ENCODE measurements at regions not wholly inside any gene's neighbourhood (a gene's known extent, or its start where the extent isn't known, plus 50 kb on each side); places are given as distances from the start of the nearest gene placed in this dataset.

DNA sequence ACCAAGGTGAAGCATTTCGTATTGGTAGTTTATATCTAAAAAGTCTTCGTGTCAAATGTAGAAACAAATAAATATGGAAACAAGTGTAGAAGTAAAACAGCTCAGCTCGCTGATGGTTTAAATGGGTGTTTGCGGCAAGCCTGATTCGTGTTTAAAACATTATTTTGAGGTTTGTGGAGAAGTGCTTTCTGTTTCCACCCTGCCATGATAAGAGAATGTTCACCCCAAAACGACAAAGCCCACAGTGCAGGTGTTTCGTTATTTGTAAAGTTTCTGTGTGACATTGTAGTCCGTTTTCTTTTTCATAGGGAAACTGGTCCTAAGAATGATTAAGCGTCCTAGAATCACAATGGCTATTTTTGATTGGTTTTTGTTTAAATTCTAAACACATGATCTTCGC, 316.2 kb upstream of the SHH start:
- Histone ChIP-seq H3K36me3 (ENCODE audit: insufficient read depth, low read length) (no peaks in the 10 kb centered on the region), H3K9me3 (ENCODE audit: low read depth, low read length) (peaks cover 2% of the 10 kb centered on the region), H3K79me2 (ENCODE audit: insufficient read depth, low read length) (no peaks in the 10 kb centered on the region), H2AFZ (ENCODE audit: low read length) (no peak overlapping the region), H3K4me1 (ENCODE audit: insufficient read depth, low read length) (no peaks in the 10 kb centered on the region), H3K27me3 (ENCODE audit: insufficient read depth, low read length) (no peaks in the 10 kb centered on the region), H4K20me1 (ENCODE audit: insufficient read depth, low read length) (no peaks in the 10 kb centered on the region), H3K4me2 (ENCODE audit: insufficient read depth, low read length) (no peak overlapping the region), H3K4me3 (ENCODE audit: insufficient read depth, low read length) (no peak overlapping the region), H3K27ac (ENCODE audit: low read depth, low read length) (no peak overlapping the region)
- TF ChIP-seq CTCF (IDR thresholded peaks at IDR 0.05; ENCODE audit: extremely low read depth, low read depth, low read length): no peak
- no peak for DNase-seq (ENCODE audit: insufficient read length, low spot score, missing footprints)

DNA sequence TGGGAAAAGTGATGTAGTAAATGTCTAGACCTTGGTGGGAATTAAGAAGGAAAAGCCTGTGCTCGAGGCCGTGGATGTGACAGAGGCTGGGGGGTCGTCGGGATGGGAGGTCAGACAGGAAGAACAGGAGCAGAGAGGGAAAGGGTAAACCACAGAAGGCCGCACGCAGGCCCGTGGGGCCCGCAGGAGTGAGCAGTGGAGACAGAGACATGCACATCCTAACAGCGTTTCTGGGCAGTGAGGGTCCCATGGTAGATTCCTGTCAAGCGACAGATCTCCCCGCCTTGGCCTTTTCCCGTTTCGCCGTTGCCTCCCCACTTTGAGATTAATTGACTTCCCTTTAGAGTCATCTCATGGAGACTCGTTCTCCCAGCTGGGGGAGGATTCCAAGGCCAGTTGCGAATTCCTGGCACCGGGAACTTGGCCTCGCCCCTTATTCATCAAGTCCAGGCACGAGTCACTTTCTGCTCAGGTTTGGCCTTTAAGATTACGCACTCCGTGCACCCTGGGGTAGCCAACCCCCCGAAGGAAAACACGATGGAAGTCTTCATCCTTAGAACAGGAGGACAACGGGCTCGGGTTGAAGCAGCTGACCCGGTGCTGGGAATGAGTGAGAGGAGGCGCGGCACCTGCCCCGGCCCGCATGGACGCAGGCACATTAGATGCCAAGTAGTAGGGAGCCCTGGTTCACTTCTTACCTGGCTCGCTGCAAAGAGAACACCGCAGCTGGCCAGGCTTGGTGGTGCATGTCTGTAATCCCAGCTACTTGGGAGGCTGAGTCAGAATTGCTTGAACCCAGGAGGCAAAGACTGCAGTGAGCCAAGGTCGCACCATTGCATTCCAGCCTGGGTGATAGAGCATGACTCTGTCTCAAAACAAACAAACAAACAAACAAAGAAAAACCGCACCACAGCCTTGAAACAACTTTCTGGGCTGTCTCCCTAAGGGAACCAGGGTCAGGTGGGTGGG, 315.2 kb upstream of the SHH start:
- Histone ChIP-seq H4K20me1 (ENCODE audit: insufficient read depth, low read length) (no peaks in the 10 kb centered on the region), H3K27me3 (ENCODE audit: insufficient read depth, low read length) (no peaks in the 10 kb centered on the region), H3K9me3 (ENCODE audit: low read depth, low read length) (peaks cover 2% of the 10 kb centered on the region), H3K4me3 (ENCODE audit: insufficient read depth, low read length) (no peak overlapping the region), H3K4me1 (ENCODE audit: insufficient read depth, low read length) (no peaks in the 10 kb centered on the region), H3K4me2 (ENCODE audit: insufficient read depth, low read length) (no peak overlapping the region), H3K79me2 (ENCODE audit: insufficient read depth, low read length) (no peaks in the 10 kb centered on the region), H2AFZ (ENCODE audit: low read length) (no peak overlapping the region), H3K27ac (ENCODE audit: low read depth, low read length) (no peak overlapping the region), H3K36me3 (ENCODE audit: insufficient read depth, low read length) (no peaks in the 10 kb centered on the region)
- no peak for TF ChIP-seq CTCF (IDR thresholded peaks at IDR 0.05; ENCODE audit: extremely low read depth, low read depth, low read length)
- DNase-seq (ENCODE audit: insufficient read length, low spot score, missing footprints): no peak

DNA sequence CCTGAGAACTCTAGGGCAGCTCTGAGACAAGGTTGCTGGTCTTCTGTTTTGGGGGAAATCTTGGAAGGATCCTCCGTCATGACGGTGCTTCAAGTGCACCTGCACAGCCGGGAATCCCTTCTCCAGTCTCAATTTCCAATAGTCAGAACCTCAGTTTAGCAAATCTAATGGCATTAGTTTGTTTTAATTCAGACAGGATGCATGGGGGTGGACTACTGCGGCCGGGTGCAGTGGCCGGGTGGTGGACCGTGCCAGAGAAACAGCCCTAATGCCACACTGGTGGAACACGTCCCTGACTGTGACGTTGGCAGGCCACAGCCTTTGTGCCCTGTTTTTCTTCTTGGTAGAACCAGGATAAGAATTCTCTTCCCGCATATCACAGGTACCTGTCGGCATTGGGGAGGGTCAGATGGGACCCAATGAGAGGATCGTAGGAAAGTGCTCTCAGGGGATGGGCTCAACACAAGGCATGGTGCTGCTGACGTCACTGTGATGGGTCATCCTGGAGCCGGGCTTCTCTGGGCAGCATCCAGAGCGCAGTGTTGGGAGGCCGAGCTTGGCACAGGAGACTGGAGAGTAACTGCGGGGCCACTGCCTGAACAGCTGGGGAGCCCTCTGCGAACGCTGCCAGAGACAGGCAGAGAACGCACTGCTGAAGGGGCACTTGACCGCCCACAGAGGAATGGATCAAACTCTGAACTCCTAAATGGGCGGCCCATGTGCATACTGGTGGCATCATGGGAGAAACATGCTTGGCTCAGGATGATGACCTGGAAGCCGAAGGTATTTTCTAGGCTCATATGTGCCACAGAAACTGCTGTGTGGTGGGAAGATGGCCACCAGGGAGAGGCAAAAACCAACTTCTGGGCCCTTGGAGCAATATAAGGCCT, 313.8 kb upstream of the SHH start:
- no peak overlapping the region for H3K27ac ChIP-seq (ENCODE audit: low read depth, low read length)
- no peak for DNase-seq (ENCODE audit: insufficient read length, low spot score, missing footprints)
- no peak for TF ChIP-seq CTCF (IDR thresholded peaks at IDR 0.05; ENCODE audit: extremely low read depth, low read depth, low read length)
- no peak overlapping the region for H3K4me3 ChIP-seq (ENCODE audit: insufficient read depth, low read length)
- H4K20me1 ChIP-seq (ENCODE audit: insufficient read depth, low read length): no peaks in the 10 kb centered on the region
- no peaks in the 10 kb centered on the region for H3K79me2 ChIP-seq (ENCODE audit: insufficient read depth, low read length)
- H3K36me3 ChIP-seq (ENCODE audit: insufficient read depth, low read length): no peaks in the 10 kb centered on the region
- peaks cover 2% of the 10 kb centered on the region for H3K9me3 ChIP-seq (ENCODE audit: low read depth, low read length)
- no peaks in the 10 kb centered on the region for H3K27me3 ChIP-seq (ENCODE audit: insufficient read depth, low read length)
- no peaks in the 10 kb centered on the region for H3K4me1 ChIP-seq (ENCODE audit: insufficient read depth, low read length)
- no peak overlapping the region for H3K4me2 ChIP-seq (ENCODE audit: insufficient read depth, low read length)
- H2AFZ ChIP-seq (ENCODE audit: low read length): no peak overlapping the region

DNA sequence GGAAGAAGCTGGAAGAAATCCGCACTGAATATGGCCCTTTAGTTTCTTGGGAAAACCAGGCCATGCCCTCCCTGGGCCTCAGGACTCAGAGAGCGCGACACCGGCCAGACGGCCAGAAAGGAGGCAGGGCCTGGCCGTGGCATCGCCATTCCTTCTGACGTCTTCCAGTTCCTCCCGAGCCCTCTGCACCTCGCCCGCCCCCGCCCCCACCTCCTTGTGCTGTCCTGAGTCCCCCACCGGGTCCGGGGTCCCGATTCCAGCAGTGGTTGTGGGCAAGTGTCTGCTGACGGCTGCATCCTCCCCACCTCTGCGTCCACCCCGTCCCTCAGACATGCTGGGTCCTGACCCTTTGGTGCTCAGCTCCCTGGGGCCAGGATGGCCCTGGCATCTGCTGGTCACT, 312.1 kb upstream of the SHH start:
- Histone ChIP-seq H3K4me2 (ENCODE audit: insufficient read depth, low read length) (no peak overlapping the region), H4K20me1 (ENCODE audit: insufficient read depth, low read length) (no peaks in the 10 kb centered on the region), H3K9me3 (ENCODE audit: low read depth, low read length) (no peaks in the 10 kb centered on the region), H3K4me3 (ENCODE audit: insufficient read depth, low read length) (no peak overlapping the region), H3K4me1 (ENCODE audit: insufficient read depth, low read length) (no peaks in the 10 kb centered on the region), H2AFZ (ENCODE audit: low read length) (no peak overlapping the region), H3K27ac (ENCODE audit: low read depth, low read length) (no peak overlapping the region), H3K27me3 (ENCODE audit: insufficient read depth, low read length) (no peaks in the 10 kb centered on the region), H3K36me3 (ENCODE audit: insufficient read depth, low read length) (no peaks in the 10 kb centered on the region), H3K79me2 (ENCODE audit: insufficient read depth, low read length) (no peaks in the 10 kb centered on the region)
- no peak for TF ChIP-seq CTCF (IDR thresholded peaks at IDR 0.05; ENCODE audit: extremely low read depth, low read depth, low read length)
- no peak for DNase-seq (ENCODE audit: insufficient read length, low spot score, missing footprints)

Measured in osteoblast (primary cell).